SJSA1 (cell line): ENCODE measurements at regions not wholly inside any gene's neighbourhood (a gene's known extent, or its start where the extent isn't known, plus 50 kb on each side); places are given as distances from the start of the nearest gene placed in this dataset.

Source experiments
- DNase-seq, 2 experiments: peaks; one replicate each; pipeline ENCODE4 v3.0.0-alpha.2; 2015 to 2020; ENCODE audit warnings: low spot score in 2 of 2, low read depth in 1 of 2
- H3K27ac ChIP-seq: fragments of 250-450 bp; sonication (Bioruptor Pico); 2 replicates; pipeline ENCODE4 v1.5.1; 2020; ENCODE audit warnings: mild to moderate bottlenecking, moderate library complexity
- H3K27me3 ChIP-seq: fragments of 250-450 bp; sonication (Bioruptor Pico); replicated peaks from 2 replicates; pipeline ENCODE4 v1.5.1; 2020; ENCODE audit warnings: mild to moderate bottlenecking, moderate library complexity
- H3K36me3 ChIP-seq: fragments of 250-450 bp; sonication (Bioruptor Pico); 2 replicates; pipeline ENCODE4 v1.5.1; 2020; ENCODE audit warnings: mild to moderate bottlenecking
- H3K4me1 ChIP-seq: fragments of 250-450 bp; sonication (Bioruptor Pico); replicated peaks from 2 replicates; pipeline ENCODE4 v1.6.1; 2021; ENCODE audit warnings: mild to moderate bottlenecking
- H3K4me3 ChIP-seq: fragments of 250-450 bp; sonication (Bioruptor Pico); 2 replicates; pipeline ENCODE4 v1.5.1; 2020; ENCODE audit warnings: mild to moderate bottlenecking
- H3K9me3 ChIP-seq: fragments of 250-450 bp; sonication (Bioruptor Pico); replicated peaks from 2 replicates; pipeline ENCODE4 v1.5.1; 2020; ENCODE audit warnings: mild to moderate bottlenecking

DNA sequence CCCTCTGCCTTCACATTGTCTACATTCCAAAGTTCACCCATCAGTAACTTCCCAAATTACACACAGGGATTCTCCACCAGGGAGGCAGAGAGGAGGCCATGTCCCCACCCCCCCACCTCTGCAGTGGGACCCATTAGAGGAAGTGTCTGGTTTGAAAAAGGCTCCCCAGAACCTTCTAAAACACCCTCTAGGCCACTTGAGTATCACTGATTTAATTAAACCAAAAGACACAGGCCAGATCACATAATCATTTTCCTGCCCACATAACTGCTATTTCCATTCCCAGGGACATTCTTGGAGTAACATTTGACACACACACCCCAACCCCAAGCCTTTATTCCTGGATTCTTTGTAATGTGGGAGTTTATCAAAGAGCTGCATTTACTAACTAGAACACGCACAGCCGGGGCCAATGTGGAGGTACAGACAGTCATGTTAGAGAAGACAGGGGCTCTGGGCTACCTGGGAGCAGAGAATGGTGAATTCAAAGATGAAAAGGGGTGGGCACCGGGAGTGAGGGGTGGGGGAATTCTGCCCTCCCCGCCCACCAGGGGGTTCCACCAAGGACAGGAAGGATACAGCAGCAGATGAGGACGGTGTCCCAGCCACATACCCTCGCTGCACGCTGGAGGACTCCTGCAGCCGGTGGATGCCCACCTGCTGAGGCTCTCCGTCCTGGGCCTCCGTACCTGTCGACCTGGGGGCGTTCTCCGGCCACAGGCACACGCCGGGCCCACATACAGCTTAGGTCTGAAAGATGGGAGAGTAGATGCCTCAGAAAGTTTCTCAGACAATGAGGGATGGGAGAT, 201.4 kb upstream of the CTNNB1 start:
- H3K4me1 ChIP-seq: peaks cover 2% of the 10 kb centered on the region; the same call in 1 of the 2 replicates
- no peaks in the 10 kb centered on the region for H3K36me3 ChIP-seq
- DNase-seq: no peak
- no peaks in the 10 kb centered on the region for H3K9me3 ChIP-seq
- no peaks in the 10 kb centered on the region for H3K27me3 ChIP-seq
- H3K4me3 ChIP-seq: no peak overlapping the region
- no peak overlapping the region for H3K27ac ChIP-seq

DNA sequence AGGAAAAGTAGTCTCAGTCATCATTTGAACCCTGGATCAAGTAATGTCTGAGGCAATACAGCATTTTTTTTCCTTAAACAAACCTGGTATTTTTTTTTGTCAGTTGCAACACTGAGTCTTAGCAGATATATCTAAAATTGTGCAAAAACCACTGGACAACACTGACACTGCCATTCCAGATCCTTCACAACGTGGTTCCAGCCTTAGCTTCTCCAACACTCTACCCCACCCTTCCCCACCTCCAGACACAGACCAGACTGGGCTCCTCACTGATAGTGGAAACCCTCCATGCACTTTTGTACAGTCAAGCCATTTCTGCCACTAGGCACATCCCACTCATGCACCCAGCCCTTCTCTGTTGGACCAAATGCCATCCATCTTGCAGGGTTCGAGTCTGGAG, 199.6 kb upstream of the CTNNB1 start:
- DNase-seq: no peak
- Histone ChIP-seq H3K27me3 (no peaks in the 10 kb centered on the region), H3K27ac (no peak overlapping the region), H3K36me3 (no peaks in the 10 kb centered on the region), H3K4me3 (no peak overlapping the region), H3K9me3 (no peaks in the 10 kb centered on the region), H3K4me1 (no peaks in the 10 kb centered on the region; the same call in 1 of the 2 replicates)

DNA sequence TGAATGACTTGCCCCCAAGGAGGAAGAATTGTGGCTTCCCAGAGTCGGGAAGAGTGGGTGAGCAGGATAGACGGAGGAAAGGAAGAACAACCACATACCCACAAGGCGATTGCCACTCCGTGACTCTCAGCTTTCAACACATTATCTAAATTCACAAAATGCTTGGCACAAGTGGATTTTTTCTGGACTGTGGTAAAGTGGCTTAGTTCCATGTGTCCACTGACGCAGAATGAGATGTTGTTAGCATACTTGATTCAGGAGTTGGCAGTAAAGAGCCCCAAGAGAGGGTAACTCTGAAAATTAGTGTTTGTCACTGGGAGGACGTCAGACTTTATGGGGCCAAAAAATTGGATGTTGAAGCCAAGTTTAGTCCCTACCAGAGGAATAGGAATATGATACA, 198.8 kb upstream of the CTNNB1 start:
- Histone ChIP-seq H3K9me3 (no peaks in the 10 kb centered on the region), H3K36me3 (no peaks in the 10 kb centered on the region), H3K4me3 (no peak overlapping the region), H3K4me1 (no peaks in the 10 kb centered on the region; the same call in 1 of the 2 replicates), H3K27me3 (no peaks in the 10 kb centered on the region), H3K27ac (no peak overlapping the region)
- DNase-seq: no peak

DNA sequence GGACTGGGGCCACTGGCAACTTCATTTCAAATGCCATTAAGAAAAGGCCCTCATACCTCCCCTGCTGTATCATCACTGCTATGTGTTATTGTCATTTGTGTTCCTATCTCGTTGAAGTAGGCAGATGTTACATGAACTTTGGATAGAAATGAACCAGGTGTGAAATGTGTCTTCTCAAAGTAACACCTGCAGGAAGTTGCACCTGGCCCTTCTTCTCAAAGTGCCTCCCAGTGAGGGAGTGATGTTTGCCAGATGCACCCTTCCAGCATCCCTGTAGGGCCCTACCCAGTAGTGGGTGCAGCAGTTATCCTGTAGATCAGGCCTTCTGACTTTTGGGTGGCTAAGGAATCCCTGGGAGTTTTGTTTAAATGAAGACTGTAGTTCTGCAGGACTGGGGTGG, 197.7 kb upstream of the CTNNB1 start:
- no peak for DNase-seq
- Histone ChIP-seq H3K36me3 (no peaks in the 10 kb centered on the region), H3K27ac (no peak overlapping the region), H3K4me3 (no peak overlapping the region), H3K27me3 (no peaks in the 10 kb centered on the region), H3K9me3 (no peaks in the 10 kb centered on the region), H3K4me1 (no peaks in the 10 kb centered on the region)

DNA sequence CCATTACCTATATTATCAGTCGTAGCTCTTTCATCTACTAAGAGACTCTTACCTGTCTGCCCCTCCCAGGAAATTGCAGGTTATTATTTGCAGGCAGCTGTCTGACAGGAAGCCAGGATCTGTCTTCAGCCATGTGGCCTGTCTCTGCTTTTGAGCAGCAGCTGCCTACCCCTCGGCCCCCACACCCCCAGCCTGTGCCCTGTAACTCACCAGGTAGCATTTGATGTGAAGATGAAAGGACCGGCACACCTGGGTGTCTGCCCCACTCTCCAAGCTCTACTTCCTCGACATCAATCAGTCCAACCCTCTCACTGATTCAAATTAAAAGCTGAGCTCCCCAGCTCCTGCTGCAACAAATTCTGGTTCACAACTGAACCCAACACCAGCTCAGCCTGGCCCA, 197.2 kb upstream of the CTNNB1 start:
- no peak overlapping the region for H3K4me3 ChIP-seq
- no peak overlapping the region for H3K27ac ChIP-seq
- DNase-seq: no peak

DNA sequence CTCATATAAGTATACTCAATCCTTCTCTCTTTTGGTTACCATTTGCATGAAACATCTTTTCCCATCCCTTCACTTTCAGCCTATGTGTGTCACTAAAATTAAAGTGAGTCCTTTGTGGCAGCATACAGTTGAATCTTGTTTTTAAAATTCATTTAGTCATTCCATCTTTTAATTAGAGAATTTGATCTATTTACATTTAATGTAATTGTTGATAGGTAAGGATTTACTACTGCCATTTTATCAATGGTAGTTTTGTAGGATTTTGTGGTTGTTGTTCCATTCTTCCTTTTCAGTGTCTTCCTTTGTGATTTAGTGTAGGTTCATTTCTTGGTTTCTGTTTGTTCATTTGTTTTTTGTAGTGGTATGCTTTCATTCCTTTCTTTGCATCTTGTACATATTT, 191.9 kb upstream of the CTNNB1 start:
- no peaks in the 10 kb centered on the region for H3K36me3 ChIP-seq
- no peaks in the 10 kb centered on the region for H3K4me1 ChIP-seq
- H3K27me3 ChIP-seq: no peaks in the 10 kb centered on the region
- no peak for DNase-seq
- no peaks in the 10 kb centered on the region for H3K9me3 ChIP-seq
- H3K27ac ChIP-seq: no peak overlapping the region
- H3K4me3 ChIP-seq: no peak overlapping the region

More for the DNA sequence above, 197.2 kb upstream of the CTNNB1 start:
- Histone ChIP-seq H3K36me3 (no peaks in the 10 kb centered on the region), H3K27me3 (no peaks in the 10 kb centered on the region), H3K9me3 (no peaks in the 10 kb centered on the region), H3K4me1 (no peaks in the 10 kb centered on the region)

DNA sequence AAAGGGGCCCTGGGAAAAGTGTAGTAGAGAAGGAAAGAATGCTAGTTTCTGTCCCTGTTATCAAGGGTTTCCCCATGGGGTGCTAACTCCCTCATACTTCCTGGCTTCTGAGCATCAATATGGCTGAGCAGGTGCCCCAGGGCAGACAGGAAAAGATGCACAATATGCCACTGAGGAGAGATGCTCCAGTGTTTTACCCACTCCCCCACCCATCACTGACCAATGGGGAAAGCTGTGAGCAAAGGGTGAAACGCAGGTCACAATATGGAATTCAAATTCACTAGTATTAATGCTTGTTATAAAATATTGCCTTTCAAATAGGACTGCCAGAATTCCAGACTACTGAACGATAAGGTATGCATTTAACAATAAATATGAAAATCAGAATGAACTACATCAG, 187.5 kb upstream of the CTNNB1 start:
- no peaks in the 10 kb centered on the region for H3K4me1 ChIP-seq
- DNase-seq: no peak
- no peaks in the 10 kb centered on the region for H3K36me3 ChIP-seq
- no peak overlapping the region for H3K4me3 ChIP-seq
- H3K9me3 ChIP-seq: no peaks in the 10 kb centered on the region
- no peak overlapping the region for H3K27ac ChIP-seq
- H3K27me3 ChIP-seq: no peaks in the 10 kb centered on the region

DNA sequence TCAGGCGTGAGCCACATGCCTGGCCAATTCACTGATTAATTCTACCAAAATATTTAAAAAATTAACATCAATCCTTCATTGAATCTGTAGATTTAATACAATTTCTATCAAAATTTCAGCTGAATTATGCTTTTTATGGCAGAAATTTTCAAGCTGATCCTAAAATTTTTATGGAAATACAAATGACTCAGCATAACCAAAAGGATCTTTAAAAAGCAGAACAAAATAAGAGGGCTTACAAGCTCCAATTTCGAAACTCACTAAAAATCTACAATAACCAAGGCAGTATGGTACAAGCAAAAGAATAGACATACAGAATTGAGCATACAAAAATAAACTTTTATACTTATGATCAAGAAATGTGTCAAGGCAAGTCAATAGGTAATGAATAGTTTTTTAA, 180.4 kb upstream of the CTNNB1 start:
- H3K27ac ChIP-seq: no peak overlapping the region
- no peaks in the 10 kb centered on the region for H3K9me3 ChIP-seq
- H3K4me3 ChIP-seq: no peak overlapping the region
- no peaks in the 10 kb centered on the region for H3K27me3 ChIP-seq
- H3K36me3 ChIP-seq: no peaks in the 10 kb centered on the region
- H3K4me1 ChIP-seq: no peaks in the 10 kb centered on the region
- DNase-seq: no peak

DNA sequence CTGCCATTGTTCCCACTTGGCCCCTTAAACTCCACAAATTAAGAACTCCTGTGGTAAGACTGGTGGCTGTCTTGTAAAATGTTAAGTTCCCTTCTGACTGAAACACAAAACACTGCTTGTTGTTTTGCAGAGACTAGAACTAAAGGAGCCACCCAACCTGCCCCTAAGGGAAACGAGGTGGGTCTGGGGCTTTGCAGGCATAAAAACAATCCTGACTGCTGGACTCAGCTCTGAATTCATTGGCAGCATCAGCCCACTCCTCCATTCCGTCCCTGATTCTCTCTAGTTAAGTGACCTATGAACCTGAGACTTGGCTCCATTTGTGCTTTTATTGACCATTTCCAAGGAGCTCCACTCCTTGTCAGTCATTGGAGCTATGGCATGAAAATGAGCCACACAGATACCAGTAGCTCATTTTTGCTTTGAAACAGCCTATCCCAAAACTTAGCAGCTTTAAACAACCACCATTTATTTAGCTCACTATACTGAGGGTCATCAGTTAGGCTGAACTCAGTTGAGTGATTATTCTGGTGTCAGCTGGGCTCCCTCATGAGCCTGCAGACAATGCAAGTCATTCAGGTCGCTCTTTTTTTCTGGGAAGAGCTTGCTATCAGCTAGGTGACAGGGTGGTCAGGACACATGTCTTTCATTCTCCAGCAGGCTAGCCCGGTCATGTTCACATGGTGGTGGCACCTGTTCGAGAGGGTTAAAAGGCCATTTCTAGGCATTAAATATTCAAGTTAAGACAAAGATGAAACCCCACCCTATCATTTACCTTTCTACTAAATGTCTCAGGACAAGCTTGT, 175.1 kb upstream of the CTNNB1 start:
- Histone ChIP-seq H3K9me3 (no peaks in the 10 kb centered on the region), H3K27me3 (no peaks in the 10 kb centered on the region), H3K27ac (no peak overlapping the region), H3K4me3 (no peak overlapping the region), H3K4me1 (no peaks in the 10 kb centered on the region), H3K36me3 (no peaks in the 10 kb centered on the region)
- no peak for DNase-seq

DNA sequence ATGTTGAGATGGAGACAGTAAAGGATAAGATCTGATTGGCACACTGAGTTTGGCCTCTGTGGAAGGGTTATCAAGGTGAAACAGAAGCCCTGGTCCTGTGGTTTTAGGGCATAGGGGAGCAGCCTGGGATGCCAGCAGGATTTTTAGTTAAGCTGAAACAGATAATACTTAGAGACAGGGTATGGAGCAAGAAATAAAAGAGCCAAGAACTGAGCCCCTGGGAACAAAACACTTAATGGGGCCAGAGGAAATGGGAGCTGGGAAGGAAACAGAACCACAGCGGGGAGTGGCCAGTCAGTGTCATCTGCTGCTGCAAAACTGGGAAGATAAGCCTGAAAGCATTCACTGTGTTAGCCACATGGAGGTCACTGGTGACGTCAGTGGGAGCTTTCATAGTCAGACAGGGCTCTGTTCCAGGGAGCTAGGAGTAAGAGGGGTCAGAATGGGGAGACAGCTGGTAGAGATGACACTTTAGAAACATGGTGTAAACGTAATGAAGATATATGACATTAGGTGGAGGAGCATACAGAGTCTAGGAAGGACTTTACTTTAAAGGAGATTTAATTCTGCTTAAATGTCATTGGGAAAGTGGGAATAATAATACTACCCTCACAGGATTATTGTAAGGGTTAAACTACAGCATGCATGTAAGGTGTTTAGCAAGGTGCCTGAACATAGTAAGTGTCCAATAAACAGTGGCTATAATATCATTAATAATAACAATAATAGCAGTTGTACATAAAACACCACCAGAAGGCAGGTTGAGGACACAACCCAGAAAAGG, 172.7 kb upstream of the CTNNB1 start:
- no peaks in the 10 kb centered on the region for H3K4me1 ChIP-seq
- DNase-seq: peak in 1 of 2 experiments; percentile 1
- H3K27ac ChIP-seq: no peak overlapping the region
- H3K36me3 ChIP-seq: no peaks in the 10 kb centered on the region
- no peaks in the 10 kb centered on the region for H3K27me3 ChIP-seq
- H3K4me3 ChIP-seq: no peak overlapping the region
- H3K9me3 ChIP-seq: no peaks in the 10 kb centered on the region

DNA sequence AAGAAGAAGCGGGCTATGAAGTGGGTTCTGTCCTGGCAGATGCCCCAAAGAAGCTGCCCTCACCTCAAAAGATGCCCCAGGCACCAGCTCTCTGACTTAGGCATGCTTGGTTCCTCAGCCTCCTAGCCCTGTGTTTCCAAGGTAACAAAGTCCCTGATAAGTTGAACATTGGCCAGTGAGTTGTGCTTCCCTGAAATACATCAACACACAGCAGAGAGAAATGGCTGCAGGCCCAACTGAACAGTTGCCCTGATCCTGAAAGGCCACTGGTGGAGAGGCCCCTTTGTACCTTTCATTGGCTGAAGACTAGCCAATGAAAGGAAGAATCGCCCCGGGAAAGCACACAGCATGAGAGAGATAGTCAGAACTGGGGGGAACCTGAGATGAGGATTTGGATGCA, 169.9 kb upstream of the CTNNB1 start:
- no peaks in the 10 kb centered on the region for H3K36me3 ChIP-seq
- no peak overlapping the region for H3K4me3 ChIP-seq
- H3K27ac ChIP-seq: no peak overlapping the region
- no peaks in the 10 kb centered on the region for H3K27me3 ChIP-seq
- no peak for DNase-seq
- no peaks in the 10 kb centered on the region for H3K9me3 ChIP-seq
- H3K4me1 ChIP-seq: no peaks in the 10 kb centered on the region

DNA sequence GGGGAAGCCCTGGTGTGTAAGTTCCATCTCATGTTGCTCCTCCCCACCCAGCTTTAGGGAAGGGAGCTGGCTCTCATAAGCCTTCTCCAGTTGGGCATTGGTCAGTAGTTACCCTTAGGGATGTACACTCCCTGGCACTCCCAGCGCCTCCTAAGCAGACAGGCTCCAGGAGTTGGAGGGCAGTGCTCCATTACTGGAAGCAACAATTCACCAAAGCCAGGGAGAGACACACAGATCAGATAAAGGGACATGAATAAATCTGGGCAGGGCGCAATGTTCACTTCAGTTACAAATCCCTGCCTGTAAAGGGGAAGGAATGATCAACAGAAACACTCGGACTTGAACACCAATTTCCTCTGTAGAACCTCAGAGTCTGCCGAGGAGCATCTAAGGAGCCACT, 169.1 kb upstream of the CTNNB1 start:
- DNase-seq: no peak
- H3K9me3 ChIP-seq: no peaks in the 10 kb centered on the region
- H3K27me3 ChIP-seq: no peaks in the 10 kb centered on the region
- no peak overlapping the region for H3K27ac ChIP-seq
- H3K4me3 ChIP-seq: no peak overlapping the region
- H3K36me3 ChIP-seq: no peaks in the 10 kb centered on the region
- H3K4me1 ChIP-seq: no peaks in the 10 kb centered on the region

DNA sequence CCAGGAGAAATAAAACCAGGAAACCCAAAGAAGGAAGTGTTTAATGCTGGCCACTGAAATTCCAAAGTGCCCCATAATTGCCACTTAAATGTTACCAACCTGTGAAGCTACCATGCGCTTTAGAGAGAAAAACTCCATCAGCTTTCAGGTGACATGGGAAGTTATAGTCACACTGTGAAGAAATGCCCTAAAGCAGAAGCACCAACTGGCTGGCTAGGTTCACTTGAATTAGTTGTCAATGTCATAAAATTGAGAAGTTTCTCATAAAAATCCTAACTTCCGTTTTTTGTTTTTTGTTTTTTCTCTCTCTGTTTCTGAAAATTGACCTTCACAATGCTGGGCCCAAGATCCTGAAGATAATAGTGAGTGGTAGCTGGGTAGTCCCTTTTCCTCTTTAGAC, 167.9 kb upstream of the CTNNB1 start:
- Histone ChIP-seq H3K36me3 (no peaks in the 10 kb centered on the region), H3K9me3 (no peaks in the 10 kb centered on the region), H3K4me3 (no peak overlapping the region), H3K27ac (no peak overlapping the region), H3K4me1 (no peaks in the 10 kb centered on the region), H3K27me3 (no peaks in the 10 kb centered on the region)
- no peak for DNase-seq
